Liver (tissue), 3 donors: ENCODE measurements at regions not wholly inside any gene's neighbourhood (a gene's known extent, or its start where the extent isn't known, plus 50 kb on each side); places are given as distances from the start of the nearest gene placed in this dataset.

Experiments used
- HNF4G ChIP-seq: IDR thresholded peaks from 2 replicates; pipeline ENCODE4 v1.6.1; 2016; ENCODE audit warnings: antibody characterized with exemption
- SP1 ChIP-seq: IDR thresholded peaks from 2 replicates; pipeline ENCODE4 v1.6.1; 2018; ENCODE audit warnings: antibody characterized with exemption, mild to moderate bottlenecking
- TAF1 ChIP-seq: conservative IDR thresholded peaks from 2 replicates; pipeline ENCODE4 v1.6.1; 2016; ENCODE audit warnings: antibody characterized with exemption, mild to moderate bottlenecking
- TF ChIP-seq, protein P1 (sequence below): fragments of 150-350 bp; IDR thresholded peaks from 2 replicates; pipeline ENCODE4 v1.5.1; 2017; ENCODE audit warnings: improper control_type of control experiment, low read depth, low read length; ENCODE audit not compliant: missing input control
- TF ChIP-seq, protein P2 (sequence below): IDR thresholded peaks from 2 replicates; pipeline ENCODE4 v1.6.1; 2016; ENCODE audit warnings: antibody characterized with exemption
- donor health status: healthy.
- donor health status: healthy.

DNA sequence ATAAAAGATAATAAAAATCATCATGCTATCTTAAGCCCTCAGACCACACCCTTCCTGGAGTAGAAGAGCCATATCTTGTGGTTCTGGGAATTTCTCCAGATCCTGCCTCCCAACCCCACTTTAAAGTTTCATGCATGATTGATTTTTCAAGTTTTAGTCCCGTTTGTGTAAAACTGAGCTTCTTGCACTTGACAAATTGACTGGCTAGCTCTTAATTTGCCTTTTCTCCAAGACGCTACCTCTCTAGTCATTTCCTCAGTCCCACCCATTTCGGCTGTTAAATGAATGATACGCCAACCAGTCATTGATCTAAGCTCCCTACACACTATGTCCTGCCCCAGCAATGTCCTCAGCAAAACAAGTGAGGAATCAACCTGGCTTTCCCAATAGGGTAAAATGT is 71.8 kb upstream of the TEAD1 start:
- TF ChIP-seq, protein P1, sequence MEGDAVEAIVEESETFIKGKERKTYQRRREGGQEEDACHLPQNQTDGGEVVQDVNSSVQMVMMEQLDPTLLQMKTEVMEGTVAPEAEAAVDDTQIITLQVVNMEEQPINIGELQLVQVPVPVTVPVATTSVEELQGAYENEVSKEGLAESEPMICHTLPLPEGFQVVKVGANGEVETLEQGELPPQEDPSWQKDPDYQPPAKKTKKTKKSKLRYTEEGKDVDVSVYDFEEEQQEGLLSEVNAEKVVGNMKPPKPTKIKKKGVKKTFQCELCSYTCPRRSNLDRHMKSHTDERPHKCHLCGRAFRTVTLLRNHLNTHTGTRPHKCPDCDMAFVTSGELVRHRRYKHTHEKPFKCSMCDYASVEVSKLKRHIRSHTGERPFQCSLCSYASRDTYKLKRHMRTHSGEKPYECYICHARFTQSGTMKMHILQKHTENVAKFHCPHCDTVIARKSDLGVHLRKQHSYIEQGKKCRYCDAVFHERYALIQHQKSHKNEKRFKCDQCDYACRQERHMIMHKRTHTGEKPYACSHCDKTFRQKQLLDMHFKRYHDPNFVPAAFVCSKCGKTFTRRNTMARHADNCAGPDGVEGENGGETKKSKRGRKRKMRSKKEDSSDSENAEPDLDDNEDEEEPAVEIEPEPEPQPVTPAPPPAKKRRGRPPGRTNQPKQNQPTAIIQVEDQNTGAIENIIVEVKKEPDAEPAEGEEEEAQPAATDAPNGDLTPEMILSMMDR, result no peak
- no peak for TF ChIP-seq HNF4G
- TF ChIP-seq SP1, result no peak
- TF ChIP-seq TAF1, result no peak
- TF ChIP-seq, protein P2, sequence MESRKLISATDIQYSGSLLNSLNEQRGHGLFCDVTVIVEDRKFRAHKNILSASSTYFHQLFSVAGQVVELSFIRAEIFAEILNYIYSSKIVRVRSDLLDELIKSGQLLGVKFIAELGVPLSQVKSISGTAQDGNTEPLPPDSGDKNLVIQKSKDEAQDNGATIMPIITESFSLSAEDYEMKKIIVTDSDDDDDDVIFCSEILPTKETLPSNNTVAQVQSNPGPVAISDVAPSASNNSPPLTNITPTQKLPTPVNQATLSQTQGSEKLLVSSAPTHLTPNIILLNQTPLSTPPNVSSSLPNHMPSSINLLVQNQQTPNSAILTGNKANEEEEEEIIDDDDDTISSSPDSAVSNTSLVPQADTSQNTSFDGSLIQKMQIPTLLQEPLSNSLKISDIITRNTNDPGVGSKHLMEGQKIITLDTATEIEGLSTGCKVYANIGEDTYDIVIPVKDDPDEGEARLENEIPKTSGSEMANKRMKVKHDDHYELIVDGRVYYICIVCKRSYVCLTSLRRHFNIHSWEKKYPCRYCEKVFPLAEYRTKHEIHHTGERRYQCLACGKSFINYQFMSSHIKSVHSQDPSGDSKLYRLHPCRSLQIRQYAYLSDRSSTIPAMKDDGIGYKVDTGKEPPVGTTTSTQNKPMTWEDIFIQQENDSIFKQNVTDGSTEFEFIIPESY, result no peak
